ENCODE measurements at regions not wholly inside any gene's neighbourhood (a gene's known extent, or its start where the extent isn't known, plus 50 kb on each side); places are given as distances from the start of the nearest gene placed in this dataset.

GRCh38 chr4:79206660-79207059, 119.2 kb downstream of the NAA11 start:
- Histone ChIP-seq H3K4me3 (ENCODE audit: low read depth in 2 of 2, low read length in 2 of 2) (no peak overlapping the region), H3K9me3 (ENCODE audit: control insufficient read depth, insufficient read depth, low read depth, low read length) (no peaks in the 10 kb centered on the region), H3K27me3 (ENCODE audit: control insufficient read depth, insufficient read depth, low read length) (no peaks in the 10 kb centered on the region), H3K36me3 (ENCODE audit: control insufficient read depth, insufficient read depth, low read length) (no peaks in the 10 kb centered on the region), H3K27ac (ENCODE audit: low read length) (no peak overlapping the region), H3K4me1 (ENCODE audit: control insufficient read depth, insufficient read depth, low read length) (no peaks in the 10 kb centered on the region)
- ATAC-seq (no peak), DNase-seq (ENCODE audit: low read depth, low spot score) (no peak)
- POLR2A ChIA-PET = no interaction called here
- in situ Hi-C loops (cut with HindIII; ENCODE audit: low pct_unique_long_range_greater_than_20kb, low sequenced_read_pairs) (no loop called here), intact Hi-C loops (cut with micrococcal nuclease; ENCODE audit: unreplicated experiment) (no loop called here)
- no TSS peak for BruUV-seq (replicated peaks)
- TF ChIP-seq SIN3A (IDR thresholded peaks at IDR 0.05; ENCODE audit: borderline replicate concordance, insufficient read depth, low read depth, low read length) (no peak), POLR2AphosphoS5 (IDR thresholded peaks at IDR 0.05; ENCODE audit: low read depth, low read length) (no peak), TCF7L2 (IDR thresholded peaks at IDR 0.05; ENCODE audit: low read depth, low read length) (no peak)
- TF ChIP-seq, protein P1, sequence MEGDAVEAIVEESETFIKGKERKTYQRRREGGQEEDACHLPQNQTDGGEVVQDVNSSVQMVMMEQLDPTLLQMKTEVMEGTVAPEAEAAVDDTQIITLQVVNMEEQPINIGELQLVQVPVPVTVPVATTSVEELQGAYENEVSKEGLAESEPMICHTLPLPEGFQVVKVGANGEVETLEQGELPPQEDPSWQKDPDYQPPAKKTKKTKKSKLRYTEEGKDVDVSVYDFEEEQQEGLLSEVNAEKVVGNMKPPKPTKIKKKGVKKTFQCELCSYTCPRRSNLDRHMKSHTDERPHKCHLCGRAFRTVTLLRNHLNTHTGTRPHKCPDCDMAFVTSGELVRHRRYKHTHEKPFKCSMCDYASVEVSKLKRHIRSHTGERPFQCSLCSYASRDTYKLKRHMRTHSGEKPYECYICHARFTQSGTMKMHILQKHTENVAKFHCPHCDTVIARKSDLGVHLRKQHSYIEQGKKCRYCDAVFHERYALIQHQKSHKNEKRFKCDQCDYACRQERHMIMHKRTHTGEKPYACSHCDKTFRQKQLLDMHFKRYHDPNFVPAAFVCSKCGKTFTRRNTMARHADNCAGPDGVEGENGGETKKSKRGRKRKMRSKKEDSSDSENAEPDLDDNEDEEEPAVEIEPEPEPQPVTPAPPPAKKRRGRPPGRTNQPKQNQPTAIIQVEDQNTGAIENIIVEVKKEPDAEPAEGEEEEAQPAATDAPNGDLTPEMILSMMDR (IDR thresholded peaks at IDR 0.05) = no peak
- TF ChIP-seq, protein P2, sequence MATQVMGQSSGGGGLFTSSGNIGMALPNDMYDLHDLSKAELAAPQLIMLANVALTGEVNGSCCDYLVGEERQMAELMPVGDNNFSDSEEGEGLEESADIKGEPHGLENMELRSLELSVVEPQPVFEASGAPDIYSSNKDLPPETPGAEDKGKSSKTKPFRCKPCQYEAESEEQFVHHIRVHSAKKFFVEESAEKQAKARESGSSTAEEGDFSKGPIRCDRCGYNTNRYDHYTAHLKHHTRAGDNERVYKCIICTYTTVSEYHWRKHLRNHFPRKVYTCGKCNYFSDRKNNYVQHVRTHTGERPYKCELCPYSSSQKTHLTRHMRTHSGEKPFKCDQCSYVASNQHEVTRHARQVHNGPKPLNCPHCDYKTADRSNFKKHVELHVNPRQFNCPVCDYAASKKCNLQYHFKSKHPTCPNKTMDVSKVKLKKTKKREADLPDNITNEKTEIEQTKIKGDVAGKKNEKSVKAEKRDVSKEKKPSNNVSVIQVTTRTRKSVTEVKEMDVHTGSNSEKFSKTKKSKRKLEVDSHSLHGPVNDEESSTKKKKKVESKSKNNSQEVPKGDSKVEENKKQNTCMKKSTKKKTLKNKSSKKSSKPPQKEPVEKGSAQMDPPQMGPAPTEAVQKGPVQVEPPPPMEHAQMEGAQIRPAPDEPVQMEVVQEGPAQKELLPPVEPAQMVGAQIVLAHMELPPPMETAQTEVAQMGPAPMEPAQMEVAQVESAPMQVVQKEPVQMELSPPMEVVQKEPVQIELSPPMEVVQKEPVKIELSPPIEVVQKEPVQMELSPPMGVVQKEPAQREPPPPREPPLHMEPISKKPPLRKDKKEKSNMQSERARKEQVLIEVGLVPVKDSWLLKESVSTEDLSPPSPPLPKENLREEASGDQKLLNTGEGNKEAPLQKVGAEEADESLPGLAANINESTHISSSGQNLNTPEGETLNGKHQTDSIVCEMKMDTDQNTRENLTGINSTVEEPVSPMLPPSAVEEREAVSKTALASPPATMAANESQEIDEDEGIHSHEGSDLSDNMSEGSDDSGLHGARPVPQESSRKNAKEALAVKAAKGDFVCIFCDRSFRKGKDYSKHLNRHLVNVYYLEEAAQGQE (IDR thresholded peaks at IDR 0.05; ENCODE audit: insufficient read depth in 1 of 2, low read depth in 2 of 2, low read length in 1 of 2) = no peak
- CTCF ChIA-PET = no interaction called here

DNA sequence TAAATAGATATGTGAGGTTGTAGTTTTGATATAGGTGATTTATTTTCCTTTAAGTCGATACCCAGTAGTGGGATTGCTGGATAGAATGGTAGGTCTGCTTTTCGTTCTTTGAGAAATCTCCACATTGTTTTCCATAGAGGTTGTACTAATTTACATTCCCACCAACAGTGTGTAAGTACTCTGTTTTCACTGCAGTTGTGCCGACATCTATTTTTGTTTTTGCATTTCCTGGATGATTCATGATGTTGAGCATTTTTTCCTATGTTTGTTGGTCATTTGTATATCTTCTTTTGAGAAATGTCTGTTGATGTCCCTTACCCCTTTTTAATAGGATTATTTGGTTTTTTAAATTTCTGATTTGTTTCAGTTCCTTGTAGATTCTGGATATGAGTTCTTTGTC, 120.7 kb downstream of the NAA11 start:
- no peaks in the 10 kb centered on the region for H3K9me3 ChIP-seq (ENCODE audit: control insufficient read depth, insufficient read depth, low read depth, low read length)
- no peak overlapping the region for H3K4me3 ChIP-seq (ENCODE audit: low read depth in 2 of 2, low read length in 2 of 2)
- CTCF ChIA-PET = no interaction called here
- H3K27me3 ChIP-seq (ENCODE audit: control insufficient read depth, insufficient read depth, low read length) = no peaks in the 10 kb centered on the region
- no peaks in the 10 kb centered on the region for H3K36me3 ChIP-seq (ENCODE audit: control insufficient read depth, insufficient read depth, low read length)
- intact Hi-C loops (cut with micrococcal nuclease; ENCODE audit: unreplicated experiment) = no loop called here
- no peak for ATAC-seq
- POLR2A ChIA-PET = no interaction called here
- no peak overlapping the region for H3K27ac ChIP-seq (ENCODE audit: low read length)
- TF ChIP-seq, protein P1 (IDR thresholded peaks at IDR 0.05) = no peak
- TF ChIP-seq SIN3A (IDR thresholded peaks at IDR 0.05; ENCODE audit: borderline replicate concordance, insufficient read depth, low read depth, low read length) (no peak), POLR2AphosphoS5 (IDR thresholded peaks at IDR 0.05; ENCODE audit: low read depth, low read length) (no peak), TCF7L2 (IDR thresholded peaks at IDR 0.05; ENCODE audit: low read depth, low read length) (no peak)
- TF ChIP-seq, protein P2 (IDR thresholded peaks at IDR 0.05; ENCODE audit: insufficient read depth in 1 of 2, low read depth in 2 of 2, low read length in 1 of 2) = no peak
- in situ Hi-C loops (cut with HindIII; ENCODE audit: low pct_unique_long_range_greater_than_20kb, low sequenced_read_pairs) = no loop called here
- H3K4me1 ChIP-seq (ENCODE audit: control insufficient read depth, insufficient read depth, low read length) = no peaks in the 10 kb centered on the region
- BruUV-seq (replicated peaks) = no TSS peak
- DNase-seq (ENCODE audit: low read depth, low spot score) = no peak

All from Panc1 (cell line).